ENCODE measurements at regions not wholly inside any gene's neighbourhood (a gene's known extent, or its start where the extent isn't known, plus 50 kb on each side); places are given as distances from the start of the nearest gene placed in this dataset.

DNA sequence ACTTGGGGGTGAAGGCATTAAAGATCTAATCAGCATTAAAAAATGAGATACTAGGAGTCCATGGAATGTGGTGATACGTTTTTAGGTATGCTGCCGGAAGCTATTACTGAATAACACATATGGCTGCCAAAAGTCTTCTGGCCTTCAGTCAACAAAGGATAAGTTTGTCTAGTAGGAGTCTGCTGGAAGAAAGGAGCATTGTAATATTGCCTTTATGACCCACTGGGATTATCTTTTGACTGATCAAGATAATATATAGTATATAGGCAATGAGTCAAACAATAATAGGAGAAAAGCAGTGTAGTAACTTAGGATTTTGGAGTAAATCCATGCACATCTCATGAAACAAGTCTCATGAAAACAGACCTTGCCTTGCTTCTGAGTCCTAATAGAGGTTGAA, 295.4 kb downstream of the SLITRK6 start:
- no peak overlapping the region for H3K27ac ChIP-seq
- no peak for DNase-seq
- no peaks in the 10 kb centered on the region for H3K9me3 ChIP-seq
- H3K4me1 ChIP-seq = peaks cover under 1 to 3% (median 2%) of the 10 kb centered on the region in 4 donors
- H3K27me3 ChIP-seq = no peaks in the 10 kb centered on the region
- 17 to 36% (median 23%) methylated on average over 2 of the region's 2 CpGs for WGBS, 5 donors
- intact Hi-C loops (cut with DNase I; ENCODE audit: low total_unique reads) = no loop called here
- H3K4me3 ChIP-seq = no peak overlapping the region
- TF ChIP-seq POLR2A (IDR thresholded peaks at IDR 0.05) (no peak), POLR2AphosphoS5 (IDR thresholded peaks at IDR 0.05) (no peak), EP300 (IDR thresholded peaks at IDR 0.05) (no peak)
- TF ChIP-seq, protein P1, sequence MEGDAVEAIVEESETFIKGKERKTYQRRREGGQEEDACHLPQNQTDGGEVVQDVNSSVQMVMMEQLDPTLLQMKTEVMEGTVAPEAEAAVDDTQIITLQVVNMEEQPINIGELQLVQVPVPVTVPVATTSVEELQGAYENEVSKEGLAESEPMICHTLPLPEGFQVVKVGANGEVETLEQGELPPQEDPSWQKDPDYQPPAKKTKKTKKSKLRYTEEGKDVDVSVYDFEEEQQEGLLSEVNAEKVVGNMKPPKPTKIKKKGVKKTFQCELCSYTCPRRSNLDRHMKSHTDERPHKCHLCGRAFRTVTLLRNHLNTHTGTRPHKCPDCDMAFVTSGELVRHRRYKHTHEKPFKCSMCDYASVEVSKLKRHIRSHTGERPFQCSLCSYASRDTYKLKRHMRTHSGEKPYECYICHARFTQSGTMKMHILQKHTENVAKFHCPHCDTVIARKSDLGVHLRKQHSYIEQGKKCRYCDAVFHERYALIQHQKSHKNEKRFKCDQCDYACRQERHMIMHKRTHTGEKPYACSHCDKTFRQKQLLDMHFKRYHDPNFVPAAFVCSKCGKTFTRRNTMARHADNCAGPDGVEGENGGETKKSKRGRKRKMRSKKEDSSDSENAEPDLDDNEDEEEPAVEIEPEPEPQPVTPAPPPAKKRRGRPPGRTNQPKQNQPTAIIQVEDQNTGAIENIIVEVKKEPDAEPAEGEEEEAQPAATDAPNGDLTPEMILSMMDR (IDR thresholded peaks at IDR 0.05) = no peak
- no peaks in the 10 kb centered on the region for H3K36me3 ChIP-seq

DNA sequence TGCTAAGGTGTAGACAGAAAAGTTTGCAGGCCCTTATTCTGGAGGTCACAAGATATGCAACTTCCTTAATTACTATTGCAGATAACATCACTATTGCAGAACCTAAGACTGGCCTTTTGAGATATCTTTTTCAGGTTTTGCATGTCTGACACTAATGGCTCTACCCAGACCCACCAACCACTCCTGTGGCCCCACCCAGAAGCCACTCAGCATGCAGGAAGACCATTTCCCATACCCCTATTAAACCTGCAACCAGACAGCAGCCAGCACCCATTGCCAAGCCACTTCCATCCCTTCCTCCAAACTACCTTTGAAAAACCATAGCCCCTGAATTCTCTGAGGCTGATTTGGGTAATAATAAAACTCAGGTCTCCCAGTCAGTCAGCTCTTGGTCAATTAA, 297.6 kb downstream of the SLITRK6 start:
- intact Hi-C loops (cut with DNase I; ENCODE audit: low total_unique reads) = no loop called here
- DNase-seq = no peak
- no peak for TF ChIP-seq POLR2A (IDR thresholded peaks at IDR 0.05)
- TF ChIP-seq EP300 (IDR thresholded peaks at IDR 0.05) = no peak
- TF ChIP-seq, protein P1 (IDR thresholded peaks at IDR 0.05) = no peak
- TF ChIP-seq POLR2AphosphoS5 (IDR thresholded peaks at IDR 0.05) = no peak
- Histone ChIP-seq H3K4me1 (no peaks in the 10 kb centered on the region), H3K9me3 (no peaks in the 10 kb centered on the region), H3K36me3 (no peaks in the 10 kb centered on the region), H3K27me3 (no peaks in the 10 kb centered on the region), H3K27ac (no peak overlapping the region), H3K4me3 (no peak overlapping the region)

DNA sequence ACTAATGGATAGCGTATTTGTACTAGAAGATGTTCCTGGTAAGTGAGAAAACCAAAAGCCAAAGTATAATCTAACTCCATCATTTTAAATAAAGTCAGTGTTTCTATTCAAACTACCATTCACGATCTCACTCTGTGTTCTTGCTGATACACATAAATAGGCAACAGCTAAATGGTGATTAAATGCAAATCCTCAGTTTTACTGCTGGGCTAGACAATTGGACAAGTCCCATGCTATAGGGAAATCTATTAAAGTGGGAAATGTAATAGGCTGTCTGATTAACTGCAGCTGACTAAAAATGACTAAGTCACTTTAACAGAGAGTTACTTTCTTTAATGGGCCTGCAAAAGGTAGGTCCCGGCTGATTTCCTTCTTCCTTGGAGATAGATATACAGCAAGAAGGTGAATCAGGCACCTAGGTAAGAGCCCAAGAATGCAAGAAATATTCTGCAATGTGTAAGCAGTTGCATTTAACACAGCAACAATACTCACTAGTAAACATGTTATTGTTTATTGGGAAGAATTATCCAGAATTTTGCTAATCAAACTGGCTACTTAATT, 298.4 kb downstream of the SLITRK6 start:
- WGBS, 5 donors = 66 to 85% (median 73%) methylated on average over 3 of the region's 3 CpGs
- intact Hi-C loops (cut with DNase I; ENCODE audit: low total_unique reads) = no loop called here
- Histone ChIP-seq H3K36me3 (no peaks in the 10 kb centered on the region), H3K4me1 (no peaks in the 10 kb centered on the region), H3K27ac (no peak overlapping the region), H3K4me3 (no peak overlapping the region), H3K27me3 (no peaks in the 10 kb centered on the region), H3K9me3 (no peaks in the 10 kb centered on the region)
- DNase-seq = no peak
- TF ChIP-seq POLR2AphosphoS5 (IDR thresholded peaks at IDR 0.05) (no peak), POLR2A (IDR thresholded peaks at IDR 0.05) (no peak), EP300 (IDR thresholded peaks at IDR 0.05) (no peak)
- TF ChIP-seq, protein P1 (IDR thresholded peaks at IDR 0.05) = no peak

DNA sequence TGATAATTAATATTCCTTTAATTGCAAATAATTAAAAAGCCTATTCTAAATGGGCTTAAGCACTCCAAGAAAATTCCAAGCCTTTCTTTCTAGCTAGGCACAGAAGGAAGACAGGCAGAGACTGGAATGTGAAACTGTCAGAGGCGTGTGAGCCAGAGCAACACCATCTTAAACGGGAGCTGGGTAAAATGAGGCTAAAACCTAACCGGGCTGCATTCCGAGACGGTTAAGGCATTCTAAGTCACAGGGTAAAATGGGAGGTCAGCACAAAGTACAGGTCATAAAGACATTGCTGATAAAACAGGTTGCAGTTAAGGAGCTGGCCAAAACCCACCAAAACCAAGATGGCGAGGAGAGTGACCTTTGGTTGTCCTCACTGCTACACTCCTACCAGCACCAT, 300.4 kb downstream of the SLITRK6 start:
- TF ChIP-seq POLR2A (IDR thresholded peaks at IDR 0.05) = no peak
- TF ChIP-seq, protein P1 (IDR thresholded peaks at IDR 0.05) = no peak
- TF ChIP-seq EP300 (IDR thresholded peaks at IDR 0.05) = no peak
- TF ChIP-seq POLR2AphosphoS5 (IDR thresholded peaks at IDR 0.05) = no peak
- no peaks in the 10 kb centered on the region for H3K27me3 ChIP-seq
- H3K27ac ChIP-seq = no peak overlapping the region
- H3K9me3 ChIP-seq = peaks cover 0 to 4% (median 2%) of the 10 kb centered on the region in 4 donors
- no peaks in the 10 kb centered on the region for H3K36me3 ChIP-seq
- H3K4me3 ChIP-seq = no peak overlapping the region
- H3K4me1 ChIP-seq = no peaks in the 10 kb centered on the region
- 93 to 96% (median 95%) methylated on average over 6 of the region's 6 CpGs for WGBS, 5 donors
- intact Hi-C loops (cut with DNase I; ENCODE audit: low total_unique reads) = no loop called here
- no peak for DNase-seq

Measured in stomach (tissue), 8 donors.